ENCODE measurements at regions not wholly inside any gene's neighbourhood (a gene's known extent, or its start where the extent isn't known, plus 50 kb on each side); places are given as distances from the start of the nearest gene placed in this dataset.

- TF ChIP-seq CTCF (IDR thresholded peaks at IDR 0.05 in 4 of 5, conservative IDR thresholded peaks at IDR 0.05 in 1 of 5) (no peak), POLR2A (IDR thresholded peaks at IDR 0.05) (no peak)
- intact Hi-C loops (cut with DNase I; ENCODE audit: low total_unique reads) (no loop called here), in situ Hi-C loops (cut with MboI; ENCODE audit: low sequenced_read_pairs in 4 of 4) (no loop called here)
- Histone ChIP-seq H3K4me1 (no peaks in the 10 kb centered on the region), H3K27me3 (no peaks in the 10 kb centered on the region), H3K36me3 (no peaks in the 10 kb centered on the region), H3K4me3 (no peak overlapping the region), H3K9me3 (no peaks in the 10 kb centered on the region), H3K27ac (no peak overlapping the region)
- DNase-seq (no peak), ATAC-seq (no peak)
These were observed 107.5 kb downstream of the TMEM170B start for GRCh38 chr6:11645016-11645415.

- no peak overlapping the region for H3K27ac ChIP-seq
- no peaks in the 10 kb centered on the region for H3K9me3 ChIP-seq
- no peak for TF ChIP-seq POLR2A (IDR thresholded peaks at IDR 0.05)
- TF ChIP-seq CTCF (IDR thresholded peaks at IDR 0.05 in 4 of 5, conservative IDR thresholded peaks at IDR 0.05 in 1 of 5): no peak
- peaks cover 0 to 6% of the 10 kb centered on the region in 2 donors for H3K4me1 ChIP-seq
- intact Hi-C loops (cut with DNase I; ENCODE audit: low total_unique reads): no loop called here
- in situ Hi-C loops (cut with MboI; ENCODE audit: low sequenced_read_pairs in 4 of 4): no loop called here
- no peak overlapping the region for H3K4me3 ChIP-seq
- H3K36me3 ChIP-seq: no peaks in the 10 kb centered on the region
- no peak for ATAC-seq
- H3K27me3 ChIP-seq: no peaks in the 10 kb centered on the region
- no peak for DNase-seq
These were observed 110.9 kb downstream of the TMEM170B start for GRCh38 chr6:11648436-11648775.

- no peaks in the 10 kb centered on the region for H3K36me3 ChIP-seq
- intact Hi-C loops (cut with DNase I; ENCODE audit: low total_unique reads): no loop called here
These were observed 111.3 kb downstream of the TMEM170B start for GRCh38 chr6:11648889-11649288.

GRCh38 chr6:11650025-11650696 lies 112.6 kb downstream of the TMEM170B start:
- TF ChIP-seq POLR2A (IDR thresholded peaks at IDR 0.05) (no peak), CTCF (IDR thresholded peaks at IDR 0.05 in 4 of 5, conservative IDR thresholded peaks at IDR 0.05 in 1 of 5) (no peak)
- in situ Hi-C loops (cut with MboI; ENCODE audit: low sequenced_read_pairs in 4 of 4) (loop anchor here (10.0 to 25.0 kb wide), 6 partner anchors 585 to 1262 kb away; no protein-coding TSS in a partner anchor), intact Hi-C loops (cut with DNase I; ENCODE audit: low total_unique reads) (loop anchor here (5.0 to 10.0 kb wide), 2 partner anchors 63 to 635 kb away; no protein-coding TSS in a partner anchor)
- DNase-seq: no peak
- no peaks in the 10 kb centered on the region for H3K27me3 ChIP-seq
- H3K27ac ChIP-seq: peak overlapping the region in 3 of 4 donors; percentile 43 to 60 (median 54)
- no peaks in the 10 kb centered on the region for H3K36me3 ChIP-seq
- ATAC-seq: peak; percentile 36 to 53
- no peak overlapping the region for H3K4me3 ChIP-seq
- peaks cover 0 to 15% of the 10 kb centered on the region in 2 donors for H3K4me1 ChIP-seq
- H3K9me3 ChIP-seq: no peaks in the 10 kb centered on the region

More at GRCh38 chr6:11648889-11649288, 111.3 kb downstream of the TMEM170B start:
- in situ Hi-C loops (cut with MboI; ENCODE audit: low sequenced_read_pairs in 4 of 4): no loop called here
- Histone ChIP-seq H3K4me3 (no peak overlapping the region), H3K4me1 (peaks cover 0 to 10% of the 10 kb centered on the region in 2 donors), H3K27me3 (no peaks in the 10 kb centered on the region), H3K27ac (no peak overlapping the region), H3K9me3 (no peaks in the 10 kb centered on the region)
- DNase-seq: no peak
- ATAC-seq: no peak
- TF ChIP-seq POLR2A (IDR thresholded peaks at IDR 0.05) (no peak), CTCF (IDR thresholded peaks at IDR 0.05 in 4 of 5, conservative IDR thresholded peaks at IDR 0.05 in 1 of 5) (no peak)
